ENCODE measurements at regions not wholly inside any gene's neighbourhood (a gene's known extent, or its start where the extent isn't known, plus 50 kb on each side); places are given as distances from the start of the nearest gene placed in this dataset.

DNA sequence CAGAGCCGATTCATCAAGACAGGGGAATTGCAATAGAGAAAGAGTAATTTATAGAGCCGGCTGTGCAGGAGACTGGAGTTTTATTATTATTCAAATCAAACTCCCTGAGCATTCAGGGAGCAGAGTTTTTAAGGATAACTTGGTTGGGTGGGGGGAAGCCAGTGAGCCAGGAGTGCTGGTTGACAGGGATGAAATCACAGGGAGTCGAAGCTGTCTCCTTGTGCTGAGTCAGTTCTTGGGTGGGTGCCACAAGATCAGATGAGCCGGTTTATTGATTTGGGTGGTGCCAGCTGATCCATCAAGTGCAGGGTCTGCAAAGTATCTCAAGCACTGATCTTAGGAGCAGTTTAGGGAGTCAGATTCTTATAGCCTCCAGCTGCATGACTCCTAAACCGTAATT lies 95.4 kb upstream of the CCDC80 start:
- WGBS, 2 experiments (ENCODE audit: extremely low coverage in 2 of 2, insufficient read length in 1 of 2): 45% methylated on average over 2 of the region's 5 CpGs; no CpG with 5 or more reads in 1 of the 2 experiments
- Histone ChIP-seq H3K4ac (ENCODE audit: low read depth, low read length) (no peak overlapping the region), H4K5ac (ENCODE audit: low read depth, low read length) (no peak overlapping the region), H3K79me1 (ENCODE audit: low read depth in 1 of 2, low read length in 2 of 2) (no peaks in the 10 kb centered on the region), H3K9ac (ENCODE audit: low read depth, low read length) (no peak overlapping the region), H3K4me1 (ENCODE audit: control insufficient read depth, insufficient read depth, low read length) (0 out of 2 replicates have a peak, but pooled peaks cover 1% of the 10 kb centered on the region), H4K91ac (ENCODE audit: insufficient read depth, low read depth, low read length) (no peak overlapping the region), H3K18ac (ENCODE audit: low read depth, low read length) (no peak overlapping the region), H3K9me1 (ENCODE audit: insufficient read depth, low read length) (no peaks in the 10 kb centered on the region), H3K4me2 (ENCODE audit: low read depth, low read length) (no peak overlapping the region), H3K27me3 (ENCODE audit: control insufficient read depth, insufficient read depth, low read length) (no peaks in the 10 kb centered on the region), H3K36me3 (ENCODE audit: control insufficient read depth, insufficient read depth, low read length) (no peaks in the 10 kb centered on the region), H2BK5ac (ENCODE audit: low read depth, low read length, poor library complexity, severe bottlenecking) (no peak overlapping the region), H2AK5ac (ENCODE audit: low read depth, low read length) (no peak overlapping the region; the same call in 1 of the 2 replicates), H3K27ac (ENCODE audit: insufficient read depth, low read length) (no peak overlapping the region), H3K9me3 (ENCODE audit: control insufficient read depth, insufficient read depth, low read length) (0 out of 2 replicates have a peak, but pooled peaks cover 3% of the 10 kb centered on the region), H2BK15ac (ENCODE audit: low read depth, low read length) (no peak overlapping the region), H3K4me3 (ENCODE audit: insufficient read depth, low read depth, low read length) (no peak overlapping the region), H4K8ac (ENCODE audit: low read depth in 2 of 2, low read length in 2 of 2) (no peak overlapping the region), H3K14ac (replicated peaks; ENCODE audit: low read depth, low read length) (no peak overlapping the region), H4K20me1 (ENCODE audit: insufficient read depth, low read length) (no peaks in the 10 kb centered on the region), H2BK120ac (ENCODE audit: low read depth, low read length) (no peak overlapping the region), H2AFZ (replicated peaks; ENCODE audit: low read length, poor library complexity) (no peak overlapping the region), H2BK20ac (ENCODE audit: low read depth, low read length) (0 out of 2 replicates have a peak overlapping the region, but pooled peaks have one; percentile 5), H2AK9ac (replicated peaks; ENCODE audit: low read depth, low read length, poor library complexity) (no peak overlapping the region), H3K23ac (ENCODE audit: low read depth, low read length) (no peak overlapping the region), H3K56ac (ENCODE audit: extremely low read depth, insufficient read depth, low read length) (no peak overlapping the region)
- no TSS peak for BruUV-seq (replicated peaks)
- in situ Hi-C loops (cut with MboI; ENCODE audit: low sequenced_read_pairs): loop anchor here (10.0 kb wide), 1 partner anchor 248 kb away; no protein-coding TSS in a partner anchor
- DNase-seq (peak; percentile 20), ATAC-seq (ENCODE audit: low read depth) (no peak)
- ChIA-PET POLR2A (ENCODE audit: unreplicated experiment) (no interaction called here), CTCF (interaction anchor here (0.8 to 1.3 kb wide), 3 partner anchors 54 to 94 kb away, joined by 3 to 5 read pairs (median 4); no protein-coding TSS in a partner anchor)
- dilution Hi-C loops (cut with HindIII; ENCODE audit: low sequenced_read_pairs, unreplicated experiment): no loop called here
- TF ChIP-seq POLR2A (IDR thresholded peaks at IDR 0.05; ENCODE audit: low read depth, low read length) (no peak), MAFK (IDR thresholded peaks at IDR 0.05; ENCODE audit: low read depth, low read length) (no peak), MXI1 (IDR thresholded peaks at IDR 0.05; ENCODE audit: borderline replicate concordance, low read depth, low read length) (no peak)
- TF ChIP-seq, protein P1, sequence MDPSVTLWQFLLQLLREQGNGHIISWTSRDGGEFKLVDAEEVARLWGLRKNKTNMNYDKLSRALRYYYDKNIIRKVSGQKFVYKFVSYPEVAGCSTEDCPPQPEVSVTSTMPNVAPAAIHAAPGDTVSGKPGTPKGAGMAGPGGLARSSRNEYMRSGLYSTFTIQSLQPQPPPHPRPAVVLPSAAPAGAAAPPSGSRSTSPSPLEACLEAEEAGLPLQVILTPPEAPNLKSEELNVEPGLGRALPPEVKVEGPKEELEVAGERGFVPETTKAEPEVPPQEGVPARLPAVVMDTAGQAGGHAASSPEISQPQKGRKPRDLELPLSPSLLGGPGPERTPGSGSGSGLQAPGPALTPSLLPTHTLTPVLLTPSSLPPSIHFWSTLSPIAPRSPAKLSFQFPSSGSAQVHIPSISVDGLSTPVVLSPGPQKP (IDR thresholded peaks at IDR 0.05; ENCODE audit: borderline replicate concordance, low read depth, low read length): no peak
- intact Hi-C loops (cut with micrococcal nuclease): loop anchor here (5.0 to 10.0 kb wide), 3 partner anchors 152 to 888 kb away; partner anchors contain the start of gene GTPBP8

Measured in IMR-90 (cell line).